NCI-H128 (cell line): ENCODE measurements at regions not wholly inside any gene's neighbourhood (a gene's known extent, or its start where the extent isn't known, plus 50 kb on each side); places are given as distances from the start of the nearest gene placed in this dataset.
"Not testable (repeated sequence)": the region's sequence is repeated elsewhere in the genome, so short reads cannot be mapped to it uniquely, and the experiment has no call there.

Experiments used
- DNase-seq: peaks from one replicate; lab custom pipeline; 2025; ENCODE audit not compliant: unreplicated experiment; lab: John Stamatoyannopoulos, UW

DNA sequence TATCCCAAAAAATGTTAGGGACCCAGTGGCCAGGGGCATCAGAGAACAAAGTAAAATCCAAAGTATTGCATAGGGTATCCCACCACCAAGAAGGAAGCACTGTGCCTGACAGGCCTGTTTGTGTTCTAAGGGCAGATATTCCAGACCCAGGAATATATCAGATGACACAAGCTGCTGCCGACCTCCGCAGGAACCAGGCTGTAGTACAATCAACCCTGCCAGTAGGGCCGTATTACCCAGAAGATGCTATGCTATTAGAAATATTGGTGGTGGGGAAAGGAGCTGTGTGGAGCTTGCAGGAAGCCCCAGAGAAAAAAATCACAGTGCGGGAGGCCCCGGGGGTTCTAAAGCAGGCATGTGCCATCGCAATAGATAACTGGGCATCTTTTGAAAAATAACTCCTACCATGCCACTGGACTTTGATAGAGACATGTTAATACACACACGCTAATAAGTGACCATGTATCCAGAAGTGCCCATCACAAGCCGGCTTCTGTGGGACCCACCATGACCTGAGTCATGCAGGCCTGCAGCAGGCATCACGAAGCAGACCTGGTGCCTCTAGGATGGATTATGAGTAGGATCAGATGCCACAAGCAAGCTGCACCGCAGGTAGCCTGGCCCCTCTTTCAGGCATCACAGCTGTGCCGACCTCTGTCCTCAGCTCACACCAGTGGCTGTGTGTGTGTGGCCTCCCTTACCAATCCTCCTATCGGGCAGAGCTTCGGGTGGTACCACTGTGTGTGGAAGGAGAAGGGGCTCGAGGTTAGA is 242.7 kb downstream of the BCL11B start:
- DNase-seq: no peak

DNA sequence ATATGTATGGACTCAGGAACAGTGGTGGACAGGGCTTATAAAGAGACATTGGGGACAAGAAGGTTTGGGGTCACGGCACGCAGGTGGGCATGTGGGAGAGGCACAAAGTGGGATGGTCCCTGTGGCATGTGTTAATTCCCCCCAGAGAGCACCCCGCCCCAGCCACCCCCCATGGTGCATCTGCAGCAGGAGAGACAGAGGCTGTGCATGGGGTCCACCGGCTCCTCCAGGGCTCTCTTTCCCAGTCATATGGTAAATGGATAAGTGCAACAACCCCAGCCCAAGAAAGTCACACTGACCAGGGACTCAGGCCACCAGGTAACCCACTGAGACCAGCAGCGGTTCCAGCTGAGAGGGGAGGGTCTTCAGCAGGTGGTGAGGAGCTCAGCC is 242.1 kb downstream of the BCL11B start:
- no peak for DNase-seq

DNA sequence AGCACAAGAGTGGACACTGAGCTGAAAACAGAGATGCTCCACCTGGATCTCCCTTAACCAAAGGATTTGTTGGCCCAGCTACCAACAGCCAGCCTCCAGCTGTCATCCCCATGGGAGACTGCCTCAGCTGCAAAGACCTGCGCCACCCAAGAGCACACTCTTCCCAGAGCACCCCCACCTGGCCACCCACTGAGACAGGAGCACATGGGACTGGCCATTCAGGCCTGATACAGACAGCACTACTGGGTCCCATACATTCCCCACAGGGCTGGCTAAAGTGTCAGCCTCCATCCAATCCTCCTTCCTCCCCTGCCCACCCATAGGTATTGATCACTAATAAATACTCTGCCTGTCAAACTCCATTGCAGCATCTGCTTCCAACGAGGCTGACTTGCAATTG is 241.5 kb downstream of the BCL11B start:
- DNase-seq: no peak

DNA sequence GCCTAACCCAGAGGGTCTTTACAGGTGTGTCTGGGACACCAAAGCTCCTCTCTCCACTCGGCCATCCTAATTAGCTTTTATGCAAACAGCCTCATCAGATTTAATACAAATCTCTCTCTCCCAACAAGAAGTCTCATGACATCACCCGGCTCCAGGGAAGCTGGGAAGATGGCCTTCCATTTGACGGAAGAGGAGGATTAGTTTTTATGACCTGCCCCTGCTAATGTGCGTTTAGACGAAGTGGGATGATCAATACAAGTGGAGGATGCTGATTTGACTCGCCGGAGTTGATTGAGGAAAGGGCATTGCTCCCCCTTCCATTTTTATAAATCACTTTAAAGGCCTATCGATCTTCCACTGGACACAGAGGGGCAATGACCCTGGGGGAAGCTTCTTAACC is 239.2 kb downstream of the BCL11B start:
- DNase-seq: no peak

DNA sequence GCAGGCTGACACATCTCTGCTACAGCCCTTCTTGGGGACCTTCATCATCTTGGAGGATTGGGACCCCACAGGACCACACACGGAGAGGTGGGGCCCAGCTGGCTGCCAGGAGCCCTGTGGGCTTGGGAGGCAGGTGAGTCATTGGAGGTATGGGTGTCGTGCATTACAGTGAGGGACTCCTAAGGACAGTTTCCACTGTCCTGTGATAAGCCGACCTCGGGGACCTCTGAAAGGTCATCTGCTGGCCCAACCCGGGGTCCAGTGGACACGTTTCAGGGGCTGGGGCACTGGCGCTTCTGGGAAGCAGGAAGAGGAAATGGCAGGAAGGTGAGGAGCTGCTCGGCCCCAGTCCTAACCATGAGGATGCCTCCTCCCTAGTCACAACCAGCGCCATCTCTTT is 238.0 kb downstream of the BCL11B start:
- no peak for DNase-seq

DNA sequence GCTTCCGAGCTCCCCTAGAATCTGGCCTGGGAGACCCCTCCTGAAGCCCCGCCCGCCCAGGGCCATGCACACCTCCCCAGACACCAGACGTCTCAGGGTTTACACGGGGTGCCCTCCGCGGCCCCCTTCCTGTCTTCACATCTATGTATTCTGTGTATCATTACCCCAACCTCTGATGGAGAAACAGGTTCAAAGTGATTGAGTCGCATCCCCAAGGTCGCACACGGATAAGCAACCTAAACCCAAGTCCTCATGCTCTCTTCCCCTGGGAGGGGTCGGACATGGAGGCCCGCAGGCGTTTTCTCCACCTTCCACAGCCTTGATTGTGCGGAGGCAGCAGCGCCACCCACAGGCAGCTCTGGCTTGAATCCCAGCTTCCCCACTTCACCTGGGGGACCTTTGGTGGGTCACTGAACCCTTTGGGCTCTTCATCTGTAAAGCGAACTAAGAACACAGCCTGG is 237.3 kb downstream of the BCL11B start:
- DNase-seq: no peak

DNA sequence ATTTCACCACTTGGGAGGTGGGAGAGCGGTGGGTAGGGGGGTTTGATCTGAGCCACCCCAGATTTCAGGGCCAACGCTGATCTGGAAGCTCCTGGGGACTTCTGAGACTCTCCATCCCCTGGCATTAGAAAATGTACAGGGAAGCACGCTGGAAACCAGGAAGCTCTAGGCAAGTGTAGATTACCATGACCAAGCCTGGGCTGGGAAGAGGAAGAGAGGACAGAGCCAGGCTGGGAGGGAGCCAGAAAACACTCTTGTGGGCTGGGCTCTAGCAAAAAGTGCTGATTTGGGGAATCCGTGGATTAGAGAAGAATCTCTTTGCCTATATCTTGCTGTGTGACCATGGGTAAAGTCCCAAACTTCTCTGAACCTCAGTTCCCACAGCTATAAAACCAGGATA is 236.7 kb downstream of the BCL11B start:
- DNase-seq: no peak

DNA sequence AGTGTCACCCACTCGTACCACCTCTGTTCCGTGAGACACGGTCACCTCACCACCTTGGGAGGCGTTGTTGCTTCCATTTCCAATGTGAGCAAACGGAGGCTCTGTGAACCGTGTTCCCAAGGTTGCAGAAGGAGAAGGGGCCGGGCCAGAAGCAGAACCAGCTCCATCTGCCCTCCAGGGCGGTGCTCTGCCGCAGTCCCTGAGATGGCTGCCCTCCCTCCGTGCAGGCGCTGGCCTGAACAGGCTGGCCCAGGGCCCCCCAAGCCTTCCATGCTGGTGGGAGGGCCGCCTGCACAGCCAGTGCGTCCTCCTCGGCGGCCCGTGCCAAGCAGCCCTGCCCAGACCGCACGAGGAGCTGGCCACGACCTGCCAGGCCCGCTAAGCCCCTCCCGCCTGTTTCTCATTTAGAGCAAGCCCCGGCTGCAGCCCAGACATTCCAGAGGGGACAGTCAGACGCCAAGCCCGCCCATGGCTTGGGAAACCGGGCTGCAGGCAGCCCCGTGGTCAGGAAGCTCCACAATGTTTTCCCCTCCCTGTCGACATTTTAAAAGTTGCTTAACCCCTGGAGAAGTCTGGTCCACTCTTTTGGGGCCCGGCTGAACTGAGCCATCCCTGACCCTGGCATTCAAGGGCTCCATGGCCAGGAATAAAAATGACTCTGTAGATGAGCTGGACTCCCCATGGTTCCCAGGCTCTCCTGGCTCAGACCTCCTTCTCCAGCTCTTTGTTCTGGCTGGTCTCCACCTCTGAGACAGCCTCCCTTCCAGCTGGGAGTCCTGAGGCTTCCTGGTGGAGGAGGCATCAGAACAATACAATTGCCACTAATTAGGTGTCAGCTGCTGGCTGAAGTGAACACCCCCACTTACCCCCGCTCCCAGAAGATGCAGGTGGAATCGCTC is 236.0 kb downstream of the BCL11B start:
- no peak for DNase-seq

DNA sequence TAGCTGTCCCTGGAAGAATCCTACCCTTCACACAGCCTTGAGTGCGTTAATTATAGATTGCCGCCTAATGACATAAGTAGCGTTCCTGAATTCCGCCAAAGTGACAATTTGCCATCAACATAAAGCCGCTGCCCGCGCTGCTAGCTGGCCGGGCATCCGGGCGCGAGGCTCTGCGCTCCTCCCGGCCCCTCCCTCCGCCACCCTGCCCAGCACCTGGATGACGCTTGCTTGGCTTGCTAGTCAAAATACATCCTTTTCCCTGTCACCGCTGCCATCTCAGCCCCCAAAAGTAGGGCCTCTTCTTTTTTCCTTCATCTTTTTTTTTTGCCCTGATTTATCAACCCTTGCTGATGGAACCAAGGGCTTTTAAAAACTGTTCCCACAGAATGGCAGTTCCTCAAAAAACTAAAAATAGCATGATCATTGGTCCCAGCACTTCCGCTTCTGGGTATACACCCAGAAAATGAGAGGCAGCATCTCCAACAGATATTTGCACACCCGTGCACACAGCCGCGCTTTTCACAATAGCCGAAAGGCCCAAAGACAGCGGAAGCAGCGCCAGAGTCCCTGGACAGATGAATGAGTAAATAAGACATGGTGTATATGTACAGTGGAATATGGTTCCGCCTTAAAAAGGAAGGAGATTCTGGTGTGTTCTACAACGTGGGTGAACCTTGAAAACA is 235.2 kb downstream of the BCL11B start:
- DNase-seq: no peak

DNA sequence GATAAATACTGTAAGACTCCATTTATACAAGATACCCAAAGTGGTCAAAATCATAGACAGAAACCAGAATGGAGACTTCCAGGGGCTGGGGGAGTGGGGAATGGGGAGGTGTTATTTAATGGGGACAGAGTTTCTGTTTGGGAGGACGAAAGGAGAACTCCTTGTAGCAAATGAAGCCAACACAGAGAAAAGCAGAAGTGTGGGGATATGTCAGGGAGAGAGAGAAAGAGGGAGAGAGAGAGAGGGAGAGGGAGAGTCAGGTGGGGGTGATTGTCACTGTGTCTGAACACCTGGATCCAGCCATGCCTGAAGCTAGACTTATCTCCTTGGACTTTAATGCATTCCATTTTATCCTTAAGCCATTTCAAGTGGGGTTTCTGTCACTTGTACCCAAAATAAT is 234.7 kb downstream of the BCL11B start:
- DNase-seq: not testable (repeated sequence)

DNA sequence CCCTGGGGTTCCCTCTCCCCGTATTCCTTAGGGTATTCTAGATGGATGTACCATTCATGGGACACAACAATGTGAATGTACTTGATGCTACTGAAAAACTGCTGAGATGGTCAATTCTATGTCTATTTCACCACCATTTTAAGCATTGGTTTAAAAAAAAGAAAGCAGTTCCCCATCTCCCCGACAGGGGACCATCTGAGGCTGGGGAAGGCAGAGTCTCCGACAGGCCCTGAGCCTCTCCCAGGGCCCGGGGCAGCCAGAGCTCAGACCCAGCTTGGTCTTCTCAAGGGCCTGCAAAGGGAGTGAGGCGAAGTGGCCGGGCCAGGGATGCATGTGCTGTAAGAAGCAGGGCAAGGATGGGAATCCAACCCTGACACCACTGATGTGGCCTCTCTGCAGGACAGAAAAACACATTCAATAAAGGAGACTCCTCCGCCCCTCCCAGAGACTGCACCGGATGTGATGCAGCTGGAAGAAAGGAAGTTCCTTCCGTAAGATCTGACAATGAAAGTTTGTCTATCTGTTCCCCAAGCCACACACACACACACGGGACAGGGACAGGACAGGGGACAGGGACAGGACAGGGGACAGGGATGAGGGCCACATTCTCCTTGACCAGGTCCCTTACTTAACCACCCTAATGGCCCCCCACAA is 234.1 kb downstream of the BCL11B start:
- DNase-seq: no peak

DNA sequence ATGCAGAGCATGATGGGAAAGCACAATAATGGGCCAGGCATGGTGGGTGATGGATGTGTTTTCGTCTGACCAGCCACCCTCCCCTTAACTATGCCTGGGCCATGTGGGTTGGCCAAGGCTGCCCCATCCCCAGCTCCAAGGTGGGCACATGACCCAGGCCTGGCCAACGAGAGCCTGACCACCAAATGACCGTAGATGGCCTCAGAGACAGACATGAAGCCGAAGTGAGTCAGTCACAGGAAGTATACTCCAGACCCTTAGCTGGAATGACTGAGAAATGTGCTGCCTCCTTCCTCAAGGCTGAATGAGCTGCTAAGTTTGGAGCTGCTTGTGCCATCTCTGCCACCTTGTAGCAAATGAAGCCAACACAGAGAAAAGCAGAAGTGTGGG is 233.6 kb downstream of the BCL11B start:
- DNase-seq: no peak

DNA sequence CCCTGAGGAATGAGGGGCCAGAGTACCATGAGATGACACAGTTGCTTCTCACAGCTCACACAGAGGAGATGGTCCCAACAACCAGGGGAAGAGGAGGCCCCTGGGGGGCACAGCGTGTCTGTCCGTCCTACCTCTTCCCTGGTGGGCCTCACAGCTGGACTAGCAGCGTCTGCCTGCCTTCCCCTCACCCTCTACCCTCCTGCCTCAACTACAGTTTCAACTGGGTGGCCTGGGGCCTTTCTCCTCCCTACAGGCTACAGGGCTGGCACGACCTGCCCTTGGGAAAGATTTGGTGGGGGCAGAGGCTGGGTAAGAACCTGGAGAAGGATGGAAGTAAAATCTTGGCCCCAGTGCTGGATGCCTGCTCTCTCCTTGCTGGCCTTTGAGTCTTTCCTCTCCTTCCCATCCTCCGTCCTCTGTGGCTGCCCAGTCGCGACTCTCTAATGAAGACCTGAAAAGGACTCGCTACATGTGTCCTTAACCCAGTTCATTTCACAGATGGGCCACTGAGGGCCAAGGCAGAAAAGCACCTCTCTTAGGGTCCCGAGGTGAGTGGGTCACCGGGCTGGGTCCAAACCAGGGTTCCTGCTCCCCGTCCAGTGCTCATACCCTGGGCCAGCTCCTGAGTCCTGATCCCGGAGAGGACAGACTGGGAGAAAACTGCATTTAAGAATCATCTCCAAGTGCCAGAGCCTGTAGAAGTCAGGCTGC is 232.5 kb downstream of the BCL11B start:
- no peak for DNase-seq

DNA sequence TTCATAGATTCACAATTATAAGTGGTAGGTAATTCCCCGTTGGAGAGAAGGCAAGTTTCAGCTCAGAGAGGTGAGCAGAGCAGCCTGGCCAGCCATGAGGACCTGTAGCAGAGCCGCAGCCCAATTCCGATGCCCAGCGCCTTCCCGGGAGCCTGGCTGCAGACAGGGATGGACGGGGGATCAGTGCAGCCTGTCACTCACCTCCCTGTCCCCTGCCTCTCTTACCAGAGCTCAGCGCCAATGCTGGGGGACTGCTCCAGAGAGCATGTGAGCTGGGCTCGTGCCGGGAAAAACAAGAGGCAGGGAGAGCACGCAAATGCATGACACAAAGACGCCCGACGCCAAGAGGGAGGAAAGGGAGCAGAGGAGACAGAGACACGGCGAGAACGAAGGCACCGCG is 231.9 kb downstream of the BCL11B start:
- no peak for DNase-seq

DNA sequence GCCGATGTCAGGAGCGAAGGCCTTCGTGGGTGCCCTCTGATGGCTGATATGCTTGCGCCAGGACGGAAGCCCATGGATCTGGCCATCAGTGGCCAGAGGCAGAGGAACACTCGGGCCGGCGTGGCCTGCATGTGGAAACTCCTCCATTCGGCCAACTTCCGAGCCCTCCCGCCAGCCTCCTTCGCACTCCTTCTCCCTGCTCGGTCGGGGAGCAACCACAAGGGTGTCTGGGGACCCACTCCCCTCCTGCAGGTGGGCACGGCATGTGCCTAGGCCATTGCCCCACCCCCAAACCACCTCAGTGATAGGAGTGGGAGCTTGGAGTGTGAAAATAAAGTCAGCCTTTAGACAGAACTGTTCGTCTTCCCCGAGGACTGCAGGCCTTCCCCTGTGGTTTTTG is 231.3 kb downstream of the BCL11B start:
- DNase-seq: no peak

DNA sequence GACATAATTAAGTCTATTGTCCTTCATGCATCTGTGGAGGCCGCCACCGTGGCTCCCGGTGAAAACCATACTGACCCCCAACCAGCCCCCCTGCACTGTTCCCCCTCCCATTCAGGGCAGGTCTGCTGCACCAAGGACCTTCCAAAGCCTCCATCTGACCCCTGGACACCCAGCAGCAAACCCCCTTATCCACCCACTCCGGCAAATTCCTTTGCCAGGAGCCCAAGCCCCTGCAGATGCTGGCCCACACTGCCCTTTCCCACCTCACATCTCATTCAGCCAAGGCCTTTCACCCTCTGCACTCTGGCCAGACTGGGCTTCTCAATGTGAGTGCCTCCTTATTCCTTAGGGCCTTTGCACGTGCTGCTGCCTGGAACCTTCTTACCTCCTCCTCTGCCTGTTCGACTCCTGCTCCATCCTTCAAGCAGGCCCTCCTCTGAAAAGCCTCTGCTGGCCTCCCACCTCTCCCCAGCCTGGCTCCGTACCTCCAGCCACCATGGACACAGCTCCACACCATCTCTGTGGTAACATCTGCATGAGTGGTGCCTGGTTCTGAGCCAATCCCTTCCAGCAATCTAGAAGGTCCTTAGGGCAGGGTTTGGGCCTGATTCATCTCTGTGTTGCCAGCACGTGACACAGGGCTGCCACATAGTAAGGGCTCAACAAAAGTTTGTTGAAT is 230.7 kb downstream of the BCL11B start:
- DNase-seq: no peak

DNA sequence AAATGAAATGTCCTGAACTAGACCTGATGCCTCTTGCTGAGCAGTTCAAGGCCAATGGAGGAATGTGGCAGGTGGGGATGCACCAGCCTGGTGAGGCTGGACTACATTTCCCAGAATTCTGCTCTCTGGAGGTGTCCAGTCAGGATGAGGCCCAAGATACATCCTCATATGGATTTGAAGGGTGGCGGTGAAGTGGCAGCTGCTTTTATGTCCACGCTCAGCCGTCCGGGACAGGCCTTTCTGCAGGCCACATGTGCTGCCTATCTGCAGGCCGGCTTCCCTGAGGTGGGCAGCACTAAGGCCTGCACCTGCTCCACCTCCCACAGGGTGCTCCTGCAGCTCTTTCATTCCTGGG is 230.2 kb downstream of the BCL11B start:
- no peak for DNase-seq

DNA sequence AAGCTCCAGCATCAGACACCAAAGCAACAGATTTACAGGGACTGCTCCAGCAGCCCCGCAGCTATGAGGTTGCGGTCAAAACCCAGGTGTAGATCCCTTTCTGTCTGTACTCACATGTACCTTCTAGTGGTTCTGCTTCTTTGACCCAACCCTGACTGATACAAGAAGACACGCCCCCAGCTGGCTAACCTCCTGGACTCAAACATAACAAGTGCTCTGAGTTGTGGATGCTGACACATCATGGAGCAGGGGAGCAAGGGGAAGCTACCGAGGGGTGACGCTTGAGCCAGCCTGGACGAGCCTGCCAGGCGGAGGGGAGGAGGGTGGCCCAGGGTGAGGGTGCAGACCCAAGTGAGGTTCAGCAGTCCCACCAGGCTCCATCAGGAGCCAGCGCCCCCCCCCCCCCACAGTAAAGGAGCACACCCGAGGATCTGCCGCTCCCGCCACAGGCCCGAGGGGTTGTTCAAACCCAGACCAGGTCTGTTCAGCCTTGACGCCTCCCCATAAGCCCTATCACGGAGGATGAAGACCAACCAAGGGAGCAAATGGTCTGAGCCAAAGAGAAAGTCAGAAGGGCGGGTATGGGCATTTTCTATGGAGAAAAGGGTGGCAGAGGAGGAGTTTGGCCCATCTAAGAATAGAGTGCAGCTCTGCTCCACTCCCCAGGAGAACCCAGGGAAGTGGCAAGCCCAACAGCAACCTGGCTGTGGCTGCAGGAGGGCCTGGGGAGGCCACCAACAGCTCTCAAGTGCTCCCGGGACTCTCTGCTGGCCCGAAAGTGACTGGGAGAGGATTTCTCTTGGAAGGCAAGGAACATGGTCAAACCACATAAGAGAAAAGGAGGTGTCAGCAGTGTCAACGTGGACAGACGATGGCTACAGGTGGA is 229.4 kb downstream of the BCL11B start:
- DNase-seq: no peak

DNA sequence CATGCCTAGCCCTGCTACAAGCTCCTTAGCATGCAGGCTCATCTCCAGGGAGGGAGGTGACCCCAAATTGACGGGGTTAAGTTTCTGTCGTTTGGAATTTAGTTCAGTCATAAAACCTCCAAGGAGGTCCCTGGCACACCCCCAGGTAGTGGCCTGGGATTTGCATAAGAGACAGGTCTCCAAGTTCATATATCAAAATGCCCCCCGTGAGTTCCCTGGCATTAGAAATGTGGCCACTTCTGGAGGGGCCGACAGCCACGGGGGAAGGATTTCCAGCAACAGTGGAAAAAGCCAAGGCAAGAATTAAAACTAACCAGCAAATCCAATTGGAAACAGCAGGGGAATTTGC is 228.8 kb downstream of the BCL11B start:
- DNase-seq: no peak
